ENCODE measurements at regions not wholly inside any gene's neighbourhood (a gene's known extent, or its start where the extent isn't known, plus 50 kb on each side); places are given as distances from the start of the nearest gene placed in this dataset.

DNA sequence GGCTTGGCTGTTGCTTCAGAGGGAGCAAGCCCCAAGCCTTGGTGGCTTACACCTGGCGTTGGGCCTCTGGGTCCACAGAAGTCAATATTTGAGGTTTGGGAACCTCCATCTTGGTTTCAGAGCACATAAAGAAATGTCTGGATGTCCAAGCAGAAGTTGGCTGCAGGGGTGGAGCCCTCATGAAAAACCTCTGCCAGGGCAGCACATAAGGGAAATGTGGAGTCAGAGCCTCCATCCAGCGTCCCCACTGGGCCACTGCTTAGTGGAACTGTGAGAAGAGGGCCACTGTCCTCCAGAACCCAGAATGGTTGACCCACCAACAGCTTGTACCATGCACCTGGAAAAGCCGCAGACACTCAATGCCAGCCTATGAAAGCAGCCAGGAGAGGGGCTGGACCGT, 573.5 kb upstream of the ZWINT start:
- no peaks in the 10 kb centered on the region for H3K27me3 ChIP-seq (ENCODE audit: insufficient read depth)
- ChIA-PET POLR2A (no interaction called here), CTCF (no interaction called here)
- H3K9me3 ChIP-seq, result no peaks in the 10 kb centered on the region; the same call in 1 of the 2 replicates
- H3F3A ChIP-seq (replicated peaks; ENCODE audit: insufficient read depth), result no peaks in the 10 kb centered on the region
- no peak overlapping the region for H3K4me3 ChIP-seq (ENCODE audit: low read depth in 2 of 2, low read length in 1 of 2)
- H3K36me3 ChIP-seq (replicated peaks in 1 of 2; ENCODE audit: control insufficient read depth in 1 of 2, insufficient read depth in 2 of 2, low read length in 1 of 2), result no peaks in the 10 kb centered on the region
- H3K9me2 ChIP-seq, result no peaks in the 10 kb centered on the region
- H3K79me2 ChIP-seq (ENCODE audit: insufficient read depth), result no peaks in the 10 kb centered on the region
- no peak overlapping the region for H3K9ac ChIP-seq
- H3K4me2 ChIP-seq, result no peak overlapping the region
- DNase-seq, result no peak
- WGBS (ENCODE audit: low lambda C conversion rate), result 17% methylated on average over 2 of the region's 4 CpGs
- no peak overlapping the region for H3K27ac ChIP-seq (ENCODE audit: low read depth in 2 of 2, low read length in 1 of 2)
- H2AFZ ChIP-seq (ENCODE audit: low read depth), result no peak overlapping the region
- no peaks in the 10 kb centered on the region for H3K4me1 ChIP-seq (ENCODE audit: control insufficient read depth in 1 of 2, insufficient read depth in 2 of 2, low read depth in 1 of 2, low read length in 1 of 2)
- no peaks in the 10 kb centered on the region for H4K20me1 ChIP-seq (ENCODE audit: insufficient read depth)
- no peak for TF ChIP-seq EZH2phosphoT487 (IDR thresholded peaks at IDR 0.05; ENCODE audit: borderline replicate concordance, low read depth)
- TF ChIP-seq, protein P1, sequence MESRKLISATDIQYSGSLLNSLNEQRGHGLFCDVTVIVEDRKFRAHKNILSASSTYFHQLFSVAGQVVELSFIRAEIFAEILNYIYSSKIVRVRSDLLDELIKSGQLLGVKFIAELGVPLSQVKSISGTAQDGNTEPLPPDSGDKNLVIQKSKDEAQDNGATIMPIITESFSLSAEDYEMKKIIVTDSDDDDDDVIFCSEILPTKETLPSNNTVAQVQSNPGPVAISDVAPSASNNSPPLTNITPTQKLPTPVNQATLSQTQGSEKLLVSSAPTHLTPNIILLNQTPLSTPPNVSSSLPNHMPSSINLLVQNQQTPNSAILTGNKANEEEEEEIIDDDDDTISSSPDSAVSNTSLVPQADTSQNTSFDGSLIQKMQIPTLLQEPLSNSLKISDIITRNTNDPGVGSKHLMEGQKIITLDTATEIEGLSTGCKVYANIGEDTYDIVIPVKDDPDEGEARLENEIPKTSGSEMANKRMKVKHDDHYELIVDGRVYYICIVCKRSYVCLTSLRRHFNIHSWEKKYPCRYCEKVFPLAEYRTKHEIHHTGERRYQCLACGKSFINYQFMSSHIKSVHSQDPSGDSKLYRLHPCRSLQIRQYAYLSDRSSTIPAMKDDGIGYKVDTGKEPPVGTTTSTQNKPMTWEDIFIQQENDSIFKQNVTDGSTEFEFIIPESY (IDR thresholded peaks at IDR 0.05; ENCODE audit: borderline replicate concordance, low read depth), result no peak
- no peak for TF ChIP-seq YY1 (IDR thresholded peaks at IDR 0.05; ENCODE audit: low read depth)
- no peak for TF ChIP-seq TAF1 (IDR thresholded peaks at IDR 0.05; ENCODE audit: borderline replicate concordance, low read depth, low read length)

DNA sequence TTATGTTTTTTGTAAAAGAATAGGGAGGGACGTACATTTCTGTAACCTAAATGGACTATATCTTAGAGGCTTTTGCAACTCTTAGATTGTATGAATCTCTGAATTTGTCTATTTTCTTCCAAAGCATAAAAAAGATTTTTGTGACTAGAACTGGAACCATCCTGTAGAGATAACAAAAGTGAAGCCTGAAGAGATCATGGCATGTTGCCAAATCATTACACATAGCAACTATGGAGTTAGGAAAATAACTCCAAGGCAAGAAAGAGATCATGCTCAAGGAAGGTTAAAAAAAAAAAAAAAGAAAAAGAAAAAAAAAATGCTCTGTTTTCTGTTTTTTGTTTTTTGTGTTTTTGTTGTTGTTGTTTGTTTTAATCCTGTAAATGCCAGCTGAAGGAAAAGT, 567.7 kb upstream of the ZWINT start:
- no peaks in the 10 kb centered on the region for H3K36me3 ChIP-seq (replicated peaks in 1 of 2; ENCODE audit: control insufficient read depth in 1 of 2, insufficient read depth in 2 of 2, low read length in 1 of 2)
- POLR2A ChIA-PET, result no interaction called here
- TF ChIP-seq USF2 (IDR thresholded peaks at IDR 0.05; ENCODE audit: borderline replicate concordance, low read depth, low read length), result no peak
- TF ChIP-seq MEF2A (IDR thresholded peaks at IDR 0.05; ENCODE audit: borderline replicate concordance, low read depth), result no peak
- no peak for TF ChIP-seq MAX (IDR thresholded peaks at IDR 0.05; ENCODE audit: low read depth)
- no peak for TF ChIP-seq EP300 (IDR thresholded peaks at IDR 0.05; ENCODE audit: borderline replicate concordance in 1 of 2, low read depth in 1 of 2, low read length in 1 of 2)
- no peak for TF ChIP-seq TCF12 (IDR thresholded peaks at IDR 0.05)
- TF ChIP-seq FOXM1 (IDR thresholded peaks at IDR 0.05; ENCODE audit: low read depth), result no peak
- no peak for TF ChIP-seq FOXJ3 (CRISPR knock-in tag; IDR thresholded peaks at IDR 0.05)
- no peak for TF ChIP-seq GATA2 (CRISPR knock-in tag; IDR thresholded peaks at IDR 0.05)
- no peak for TF ChIP-seq ELF1 (IDR thresholded peaks at IDR 0.05)
- TF ChIP-seq, protein P1 (IDR thresholded peaks at IDR 0.05; ENCODE audit: borderline replicate concordance, low read depth), result no peak
- TF ChIP-seq POLR2AphosphoS5 (IDR thresholded peaks at IDR 0.05; ENCODE audit: low read depth, low read length), result no peak
- no peak for TF ChIP-seq RFX5 (IDR thresholded peaks at IDR 0.05; ENCODE audit: low read length)
- no peak for TF ChIP-seq MXI1 (IDR thresholded peaks at IDR 0.05; ENCODE audit: low read depth, low read length)
- no peak for TF ChIP-seq IRF3 (IDR thresholded peaks at IDR 0.05; ENCODE audit: low read depth, low read length)
- TF ChIP-seq NFIC (IDR thresholded peaks at IDR 0.05; ENCODE audit: borderline replicate concordance), result no peak
- no peak for TF ChIP-seq PBX3 (IDR thresholded peaks at IDR 0.05)
- TF ChIP-seq EZH2phosphoT487 (IDR thresholded peaks at IDR 0.05; ENCODE audit: borderline replicate concordance, low read depth), result no peak

More for the DNA sequence above, 567.7 kb upstream of the ZWINT start:
- no peak overlapping the region for H2AFZ ChIP-seq (ENCODE audit: low read depth)
- no peak overlapping the region for H3K4me3 ChIP-seq (ENCODE audit: low read depth in 2 of 2, low read length in 1 of 2)
- no peaks in the 10 kb centered on the region for H3F3A ChIP-seq (replicated peaks; ENCODE audit: insufficient read depth)
- H3K79me2 ChIP-seq (ENCODE audit: insufficient read depth), result no peaks in the 10 kb centered on the region
- no peaks in the 10 kb centered on the region for H3K9me2 ChIP-seq
- DNase-seq, result no peak
- WGBS (ENCODE audit: low lambda C conversion rate), result 39% methylated on average over 1 of the region's 1 CpG
- no peak overlapping the region for H3K9ac ChIP-seq
- H3K27ac ChIP-seq (ENCODE audit: low read depth in 2 of 2, low read length in 1 of 2), result no peak overlapping the region
- CTCF ChIA-PET, result no interaction called here
- no peaks in the 10 kb centered on the region for H4K20me1 ChIP-seq (ENCODE audit: insufficient read depth)
- H3K9me3 ChIP-seq, result no peaks in the 10 kb centered on the region
- H3K4me2 ChIP-seq, result no peak overlapping the region
- H3K4me1 ChIP-seq (ENCODE audit: control insufficient read depth in 1 of 2, insufficient read depth in 2 of 2, low read depth in 1 of 2, low read length in 1 of 2), result no peaks in the 10 kb centered on the region
- H3K27me3 ChIP-seq (ENCODE audit: insufficient read depth), result no peaks in the 10 kb centered on the region
